Duodenal mucosa (tissue), 2 donors: ENCODE measurements at regions not wholly inside any gene's neighbourhood (a gene's known extent, or its start where the extent isn't known, plus 50 kb on each side); places are given as distances from the start of the nearest gene placed in this dataset.
"Not testable (repeated sequence)": the region's sequence is repeated elsewhere in the genome, so short reads cannot be mapped to it uniquely, and the experiment has no call there.

Source experiments
- H3K27ac ChIP-seq: one replicate; pipeline ENCODE4 v1.7.0; 2013; ENCODE audit warnings: low read depth, low read length
- H3K27me3 ChIP-seq, 2 donors: one replicate each; pipeline ENCODE4 v1.7.0; 2013; ENCODE audit warnings: low read length in 2 of 2, control low read depth in 1 of 2; ENCODE audit not compliant: insufficient read depth in 2 of 2, control insufficient read depth in 1 of 2
- H3K36me3 ChIP-seq, 2 donors: one replicate each; pipeline ENCODE4 v1.7.0; 2013; ENCODE audit warnings: low read length in 2 of 2, control low read depth in 1 of 2; ENCODE audit not compliant: insufficient read depth in 2 of 2, control insufficient read depth in 1 of 2
- H3K4me1 ChIP-seq, 2 donors: one replicate each; pipeline ENCODE4 v1.7.0; 2013; ENCODE audit warnings: low read length in 2 of 2, control low read depth in 1 of 2; ENCODE audit not compliant: insufficient read depth in 2 of 2, control insufficient read depth in 1 of 2
- H3K4me3 ChIP-seq, 2 donors: one replicate each; pipeline ENCODE4 v1.7.0; 2013; ENCODE audit warnings: low read length in 2 of 2, low read depth in 1 of 2
- H3K9ac ChIP-seq, 2 donors: one replicate each; pipeline ENCODE4 v1.7.0; 2013; ENCODE audit warnings: low read length in 2 of 2, low read depth in 1 of 2
- H3K9me3 ChIP-seq, 2 donors: one replicate each; pipeline ENCODE4 v1.7.0; 2013; ENCODE audit warnings: low read length in 2 of 2, control low read depth in 1 of 2; ENCODE audit not compliant: control insufficient read depth in 1 of 2

DNA sequence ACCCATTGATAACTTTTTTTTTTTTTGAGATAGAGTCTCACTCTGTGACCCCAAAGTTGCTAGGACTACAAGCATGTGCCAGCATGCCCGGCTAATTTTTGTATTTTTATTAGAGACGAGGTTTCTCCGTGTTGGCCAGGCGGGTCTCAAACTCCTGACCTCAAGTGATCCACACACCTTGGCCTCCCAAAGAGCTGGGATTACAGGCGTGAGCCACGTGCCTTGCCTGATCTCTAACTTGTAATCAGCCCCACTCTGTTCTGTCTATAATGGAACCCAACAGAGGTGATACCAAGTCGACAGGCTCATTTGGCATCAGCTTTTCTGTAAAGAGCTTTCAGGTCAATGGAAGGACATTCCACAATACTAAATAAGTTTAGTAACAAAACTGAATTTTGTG is 99.4 kb downstream of the HFE start:
- Histone ChIP-seq H3K27ac (no peak overlapping the region), H3K27me3 (no peaks in the 10 kb centered on the region), H3K9me3 (no peaks in the 10 kb centered on the region), H3K9ac (no peak overlapping the region), H3K4me3 (no peak overlapping the region), H3K4me1 (peaks cover 16% of the 10 kb centered on the region in 2 donors), H3K36me3 (no peaks in the 10 kb centered on the region)

DNA sequence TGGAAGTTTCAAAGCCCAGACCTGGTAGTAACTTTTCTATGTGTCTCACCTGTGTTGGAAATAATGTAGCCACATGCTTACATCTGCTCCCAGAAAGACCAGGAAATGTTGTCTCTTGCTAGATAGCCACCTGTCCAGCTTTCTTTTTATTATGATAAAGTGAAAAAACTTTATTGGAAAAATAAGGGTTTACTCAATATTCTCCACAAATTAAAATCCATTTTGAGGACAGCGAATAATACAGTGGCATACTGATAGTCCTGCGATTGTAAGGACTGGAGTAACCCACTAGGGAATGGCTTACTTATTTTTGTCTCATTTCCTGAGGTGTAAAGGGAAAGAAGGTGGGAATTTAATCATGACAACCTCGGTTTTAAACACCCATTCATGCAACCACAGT is 100.1 kb downstream of the HFE start:
- no peaks in the 10 kb centered on the region for H3K27me3 ChIP-seq
- no peaks in the 10 kb centered on the region for H3K36me3 ChIP-seq
- H3K27ac ChIP-seq: no peak overlapping the region
- peaks cover 16% of the 10 kb centered on the region in 2 donors for H3K4me1 ChIP-seq
- H3K9me3 ChIP-seq: no peaks in the 10 kb centered on the region
- H3K9ac ChIP-seq: no peak overlapping the region
- no peak overlapping the region for H3K4me3 ChIP-seq

- Histone ChIP-seq H3K4me3 (peak overlapping the region; percentile 80 to 90), H3K27ac (peak overlapping the region; percentile 79), H3K9ac (peak overlapping the region; percentile 73 to 86), H3K27me3 (no peaks in the 10 kb centered on the region), H3K36me3 (no peaks in the 10 kb centered on the region), H3K9me3 (no peaks in the 10 kb centered on the region), H3K4me1 (peaks cover 16% of the 10 kb centered on the region in 2 donors)
Observed at GRCh38 chr6:26187981-26188635, 100.9 kb downstream of the HFE start.

DNA sequence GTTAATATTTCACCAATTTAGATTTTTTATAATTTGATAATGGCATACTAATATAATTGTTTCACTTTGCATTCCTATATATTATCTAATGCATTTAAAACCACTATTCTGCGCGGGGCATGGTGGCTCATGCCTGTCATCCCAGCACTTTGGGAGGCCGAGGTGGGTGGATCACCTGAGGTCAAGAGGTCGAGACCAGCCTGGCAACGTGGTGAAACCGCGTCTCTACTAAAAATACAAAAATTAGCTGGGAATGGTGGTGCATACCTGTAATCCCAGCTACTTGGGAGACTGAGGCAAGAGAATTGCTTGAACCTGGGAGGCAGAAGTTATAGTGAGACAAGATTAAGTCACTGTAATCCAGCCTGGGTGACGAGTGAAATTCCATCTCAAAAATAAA is 104.3 kb downstream of the HFE start:
- H3K27me3 ChIP-seq, H3K36me3 ChIP-seq, H3K27ac ChIP-seq, H3K4me3 ChIP-seq, H3K9ac ChIP-seq, H3K9me3 ChIP-seq: not testable (repeated sequence)
- H3K4me1 ChIP-seq: peaks cover 14 to 22% of the 10 kb centered on the region in 2 donors

DNA sequence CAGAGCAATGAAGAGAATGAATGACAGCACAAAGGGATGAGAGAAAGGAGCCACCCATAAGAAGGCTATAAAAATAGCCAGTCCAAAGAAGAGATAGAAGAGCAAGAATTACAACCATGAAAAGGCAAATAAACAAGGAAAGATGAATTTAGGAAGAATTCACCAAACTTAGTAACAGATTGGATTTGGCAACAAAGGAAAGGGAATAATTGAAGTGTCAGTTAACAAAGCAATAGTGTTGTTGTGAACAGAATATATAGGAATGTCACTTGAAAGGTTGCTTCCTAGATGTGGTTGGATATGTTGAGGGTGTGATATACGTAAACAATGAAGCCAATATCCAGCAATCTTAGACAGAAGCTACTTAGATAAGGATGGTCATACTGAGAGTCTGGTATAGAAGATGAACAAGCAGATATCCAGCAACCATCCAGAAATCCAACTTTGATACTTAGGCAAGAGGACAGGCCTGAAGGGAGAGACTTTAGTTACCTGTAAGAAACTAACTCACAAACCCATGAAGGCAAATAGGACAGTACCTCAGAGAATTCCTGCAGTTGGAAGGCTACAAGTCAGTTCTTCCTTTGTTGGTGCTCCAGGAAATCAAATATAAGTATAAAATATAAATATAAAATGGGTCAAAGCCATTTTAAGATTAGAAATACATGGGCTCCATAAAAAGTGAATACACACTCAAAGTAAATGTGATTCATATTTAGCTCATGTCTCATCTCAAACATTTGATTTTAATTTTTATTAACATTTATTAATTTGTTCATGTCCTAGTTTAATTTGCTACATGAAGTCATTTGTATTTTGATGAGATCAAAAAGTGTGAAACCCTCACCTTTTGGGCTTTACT is 106.5 kb downstream of the HFE start:
- Histone ChIP-seq H3K27ac (no peak overlapping the region), H3K9ac (no peak overlapping the region), H3K4me3 (no peak overlapping the region), H3K9me3 (no peaks in the 10 kb centered on the region), H3K36me3 (no peaks in the 10 kb centered on the region), H3K4me1 (peaks cover 5 to 21% of the 10 kb centered on the region in 2 donors), H3K27me3 (no peaks in the 10 kb centered on the region)

DNA sequence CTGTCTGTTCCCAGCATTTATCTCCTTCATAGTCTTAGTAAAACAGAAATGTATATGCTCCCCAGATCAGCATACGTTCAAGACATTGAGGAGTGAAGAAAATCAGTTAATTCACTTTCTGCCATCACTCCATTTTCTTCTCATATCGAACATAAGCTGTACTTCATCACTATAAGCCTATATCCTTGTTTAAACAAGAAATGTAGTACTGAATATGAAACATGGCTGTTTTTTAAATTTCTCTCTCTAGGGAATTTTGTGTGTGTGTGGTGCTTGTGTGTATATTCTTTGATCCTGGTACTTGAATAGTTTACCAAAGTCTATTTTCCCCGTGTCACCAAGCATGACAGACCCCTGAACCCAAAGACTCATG is 107.1 kb downstream of the HFE start:
- Histone ChIP-seq H3K4me1 (peaks cover 5 to 17% of the 10 kb centered on the region in 2 donors), H3K9ac (peak overlapping the region in 1 of 2 donors; percentile 69), H3K36me3 (no peaks in the 10 kb centered on the region), H3K9me3 (no peaks in the 10 kb centered on the region), H3K4me3 (no peak overlapping the region), H3K27ac (no peak overlapping the region), H3K27me3 (no peaks in the 10 kb centered on the region)

DNA sequence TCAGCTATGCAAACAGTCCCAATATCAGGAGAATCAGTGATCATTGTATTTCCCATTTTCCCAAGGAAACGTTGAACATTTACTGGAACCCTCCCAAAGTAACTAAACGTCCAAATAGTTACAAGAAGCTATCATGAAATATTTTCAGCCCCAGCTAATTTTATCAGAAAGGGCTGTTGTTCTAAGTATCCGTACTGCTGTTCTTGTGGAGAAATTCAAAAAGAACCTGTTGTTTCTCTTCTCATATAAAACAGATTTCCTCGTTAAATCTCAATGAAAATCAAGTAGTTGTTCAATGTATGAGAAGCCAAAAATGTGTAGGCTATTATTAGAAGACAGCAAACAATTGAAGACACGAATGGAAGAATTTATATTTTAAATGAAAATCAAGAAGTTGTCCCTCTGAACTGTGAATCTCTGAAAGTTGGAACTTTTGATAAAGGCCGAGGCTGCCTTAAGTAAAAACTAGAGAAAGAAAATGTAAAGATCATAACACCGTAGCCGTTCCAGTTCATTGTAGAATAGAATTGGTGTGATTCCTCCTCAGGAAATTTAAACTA is 107.7 kb downstream of the HFE start:
- H3K9ac ChIP-seq: peak overlapping the region; percentile 69 to 87
- no peaks in the 10 kb centered on the region for H3K27me3 ChIP-seq
- peak overlapping the region; percentile 63 to 88 for H3K4me3 ChIP-seq

DNA sequence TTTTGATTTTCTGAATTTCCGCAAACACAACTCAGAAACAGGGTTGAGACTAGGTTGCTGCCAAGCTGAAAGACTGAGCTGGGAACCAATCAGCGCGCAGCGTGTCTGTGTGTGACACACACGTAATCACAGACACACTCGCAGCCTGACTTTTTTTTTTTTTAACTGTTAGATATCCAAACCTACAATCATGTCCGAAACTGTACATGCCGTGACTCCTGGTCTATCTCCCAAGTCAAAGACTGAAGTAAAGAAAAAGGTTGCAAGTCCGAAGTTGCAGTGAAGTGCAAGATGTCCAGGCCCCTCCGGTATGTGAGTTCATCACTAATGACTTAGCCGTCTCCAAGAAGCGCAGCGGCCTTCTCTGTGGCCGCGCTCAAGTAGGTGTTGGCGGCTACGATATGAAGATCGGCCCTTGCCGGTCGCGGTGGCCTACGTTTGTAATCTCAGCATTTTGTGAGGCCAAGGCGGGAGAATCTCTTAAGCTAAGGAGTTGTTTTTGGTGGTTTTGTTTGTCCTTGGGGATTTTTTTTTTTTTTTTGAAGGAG is 108.2 kb downstream of the HFE start:
- Histone ChIP-seq H3K36me3 (no peaks in the 10 kb centered on the region), H3K27ac (peak overlapping the region; percentile 85), H3K4me3 (peak overlapping the region; percentile 63 to 88), H3K4me1 (peaks cover 11 to 16% of the 10 kb centered on the region in 2 donors), H3K9ac (peak overlapping the region; percentile 69 to 87), H3K9me3 (no peaks in the 10 kb centered on the region), H3K27me3 (no peaks in the 10 kb centered on the region)

More for the DNA sequence above, 107.7 kb downstream of the HFE start:
- no peaks in the 10 kb centered on the region for H3K9me3 ChIP-seq
- H3K36me3 ChIP-seq: no peaks in the 10 kb centered on the region
- H3K4me1 ChIP-seq: peaks cover 6 to 13% of the 10 kb centered on the region in 2 donors
- peak overlapping the region; percentile 85 for H3K27ac ChIP-seq

DNA sequence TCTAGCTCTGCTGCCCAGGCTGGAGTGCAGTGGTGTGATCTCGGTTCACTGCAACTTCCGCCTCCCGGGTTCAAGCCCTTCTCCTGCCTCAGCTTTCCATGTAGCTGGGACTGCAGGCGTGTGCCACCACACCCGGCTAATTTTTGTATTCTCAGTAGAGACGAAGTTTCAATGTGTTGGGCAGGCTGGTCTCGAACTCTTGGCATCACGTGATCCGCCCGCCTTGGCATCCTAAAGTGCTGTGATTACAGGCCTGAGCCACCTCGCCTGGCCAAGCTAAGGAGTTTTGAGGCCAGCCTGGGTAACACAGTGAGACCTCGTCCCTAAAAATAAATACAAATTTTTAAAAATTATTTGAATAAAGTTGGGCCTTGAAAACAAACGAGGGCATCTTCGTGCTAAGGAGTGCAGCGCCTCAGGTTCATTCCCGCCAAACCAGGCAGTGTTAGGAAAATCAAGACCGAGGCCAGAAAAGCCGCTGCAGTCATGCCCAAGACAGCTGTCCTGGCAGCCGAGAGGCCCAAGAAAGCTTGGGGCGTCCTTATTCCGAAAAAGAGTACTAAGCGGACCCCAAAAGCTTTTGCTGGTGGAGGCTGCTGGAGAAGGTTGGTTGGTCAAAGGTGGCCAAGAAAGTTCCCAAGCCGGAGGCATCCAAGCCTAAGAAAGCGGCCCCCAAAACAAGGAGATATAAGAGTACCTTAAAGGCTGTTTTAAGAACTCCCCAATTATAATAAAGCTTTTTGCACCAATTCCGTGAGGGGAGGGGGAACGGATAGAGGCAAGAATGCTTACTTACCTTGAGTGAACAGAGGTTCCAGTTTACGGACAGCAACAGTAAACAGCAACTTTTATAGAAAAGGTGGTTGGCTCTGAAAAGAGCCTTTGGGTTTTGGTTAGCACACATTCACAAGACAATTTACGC is 109.0 kb downstream of the HFE start:
- peak overlapping the region; percentile 76 to 88 for H3K4me3 ChIP-seq
- no peaks in the 10 kb centered on the region for H3K36me3 ChIP-seq
- no peaks in the 10 kb centered on the region for H3K27me3 ChIP-seq
- peak overlapping the region; percentile 87 to 94 for H3K9ac ChIP-seq
- H3K27ac ChIP-seq: peak overlapping the region; percentile 85
- peaks cover 11 to 16% of the 10 kb centered on the region in 2 donors for H3K4me1 ChIP-seq
- H3K9me3 ChIP-seq: no peaks in the 10 kb centered on the region
